ENCODE measurements at regions not wholly inside any gene's neighbourhood (a gene's known extent, or its start where the extent isn't known, plus 50 kb on each side); places are given as distances from the start of the nearest gene placed in this dataset.

DNA sequence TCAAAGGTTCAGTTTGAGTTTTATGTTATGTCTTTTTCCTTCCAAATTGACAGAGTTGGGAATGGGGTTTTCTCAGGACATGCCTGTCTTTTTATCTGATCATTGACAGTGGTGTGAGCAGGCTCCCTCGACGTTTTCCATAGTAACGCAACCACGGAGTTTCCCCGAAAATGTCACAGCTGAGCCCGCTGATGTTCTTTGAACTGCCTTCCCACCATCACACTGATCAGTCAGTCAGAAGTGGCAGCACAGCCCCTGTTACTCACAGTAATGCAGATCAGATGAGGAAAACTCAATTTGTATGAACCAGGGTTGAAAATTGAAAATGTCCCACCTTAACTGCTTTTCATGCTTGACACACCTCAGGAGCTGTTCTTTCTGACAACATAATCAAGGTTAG is 210.4 kb downstream of the NECTIN3 start:
- Histone ChIP-seq H4K20me1 (ENCODE audit: insufficient read depth) (no peaks in the 10 kb centered on the region), H3K79me2 (ENCODE audit: insufficient read depth) (no peaks in the 10 kb centered on the region), H3K4me3 (ENCODE audit: low read depth in 2 of 2, low read length in 1 of 2) (no peak overlapping the region), H3K36me3 (replicated peaks in 1 of 2; ENCODE audit: control insufficient read depth in 1 of 2, insufficient read depth in 2 of 2, low read length in 1 of 2) (no peaks in the 10 kb centered on the region), H3K4me1 (ENCODE audit: control insufficient read depth in 1 of 2, insufficient read depth in 2 of 2, low read depth in 1 of 2, low read length in 1 of 2) (peaks cover 0 to 4% of the 10 kb centered on the region in 2 experiments; a peak in 1 of 4 replicates), H3K27me3 (ENCODE audit: insufficient read depth) (no peaks in the 10 kb centered on the region), H3K27ac (ENCODE audit: low read depth in 2 of 2, low read length in 1 of 2) (no peak overlapping the region), H3K9ac (no peak overlapping the region), H2AFZ (ENCODE audit: low read depth) (no peak overlapping the region), H3K9me3 (no peaks in the 10 kb centered on the region), H3F3A (replicated peaks; ENCODE audit: insufficient read depth) (no peaks in the 10 kb centered on the region), H3K4me2 (no peak overlapping the region), H3K9me2 (no peaks in the 10 kb centered on the region)
- WGBS (ENCODE audit: low lambda C conversion rate) = 80% methylated on average over 6 of the region's 6 CpGs
- no peak for TF ChIP-seq FOSL2 (IDR thresholded peaks at IDR 0.05; ENCODE audit: borderline replicate concordance, low read depth)
- TF ChIP-seq GATA2 (CRISPR knock-in tag; IDR thresholded peaks at IDR 0.05) = no peak
- TF ChIP-seq RCOR1 (IDR thresholded peaks at IDR 0.05; ENCODE audit: low read length) = no peak
- no peak for TF ChIP-seq TEAD4 (IDR thresholded peaks at IDR 0.05; ENCODE audit: borderline replicate concordance, insufficient read depth)
- no peak for TF ChIP-seq MXI1 (IDR thresholded peaks at IDR 0.05; ENCODE audit: low read depth, low read length)
- TF ChIP-seq, protein P1, sequence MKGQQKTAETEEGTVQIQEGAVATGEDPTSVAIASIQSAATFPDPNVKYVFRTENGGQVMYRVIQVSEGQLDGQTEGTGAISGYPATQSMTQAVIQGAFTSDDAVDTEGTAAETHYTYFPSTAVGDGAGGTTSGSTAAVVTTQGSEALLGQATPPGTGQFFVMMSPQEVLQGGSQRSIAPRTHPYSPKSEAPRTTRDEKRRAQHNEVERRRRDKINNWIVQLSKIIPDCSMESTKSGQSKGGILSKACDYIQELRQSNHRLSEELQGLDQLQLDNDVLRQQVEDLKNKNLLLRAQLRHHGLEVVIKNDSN (IDR thresholded peaks at IDR 0.05; ENCODE audit: borderline replicate concordance, low read depth) = no peak
- no peak for TF ChIP-seq SMC3 (IDR thresholded peaks at IDR 0.05; ENCODE audit: low read depth, low read length)
- TF ChIP-seq, protein P2, sequence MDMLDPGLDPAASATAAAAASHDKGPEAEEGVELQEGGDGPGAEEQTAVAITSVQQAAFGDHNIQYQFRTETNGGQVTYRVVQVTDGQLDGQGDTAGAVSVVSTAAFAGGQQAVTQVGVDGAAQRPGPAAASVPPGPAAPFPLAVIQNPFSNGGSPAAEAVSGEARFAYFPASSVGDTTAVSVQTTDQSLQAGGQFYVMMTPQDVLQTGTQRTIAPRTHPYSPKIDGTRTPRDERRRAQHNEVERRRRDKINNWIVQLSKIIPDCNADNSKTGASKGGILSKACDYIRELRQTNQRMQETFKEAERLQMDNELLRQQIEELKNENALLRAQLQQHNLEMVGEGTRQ (IDR thresholded peaks at IDR 0.05; ENCODE audit: borderline replicate concordance, low read depth, low read length) = no peak
- no peak for TF ChIP-seq ELF1 (IDR thresholded peaks at IDR 0.05)
- ChIA-PET CTCF (no interaction called here), POLR2A (no interaction called here)
- DNase-seq = no peak

DNA sequence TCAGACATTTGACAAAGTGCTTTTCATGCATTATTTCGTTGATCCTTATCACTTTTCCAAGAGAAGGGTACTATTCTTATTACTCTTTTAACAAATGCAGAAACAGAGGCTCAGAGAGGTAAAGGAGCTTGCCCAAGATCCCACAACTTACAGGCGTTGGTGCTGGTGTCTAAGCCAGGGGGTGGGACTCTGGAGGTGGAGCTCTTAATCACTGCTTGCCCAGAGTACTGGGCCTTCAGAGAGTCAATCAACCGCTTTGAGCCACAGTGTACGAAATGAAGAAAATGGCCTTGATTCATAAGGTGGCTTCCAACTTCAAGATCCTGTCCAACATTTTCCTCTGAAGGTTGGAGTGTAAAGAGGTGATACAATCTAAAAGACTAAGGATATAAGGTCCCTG is 211.5 kb downstream of the NECTIN3 start:
- no peaks in the 10 kb centered on the region for H3K9me3 ChIP-seq
- no peaks in the 10 kb centered on the region for H3K79me2 ChIP-seq (ENCODE audit: insufficient read depth)
- no peaks in the 10 kb centered on the region for H3K36me3 ChIP-seq (replicated peaks in 1 of 2; ENCODE audit: control insufficient read depth in 1 of 2, insufficient read depth in 2 of 2, low read length in 1 of 2)
- 63% methylated on average over 4 of the region's 4 CpGs for WGBS (ENCODE audit: low lambda C conversion rate)
- no peak overlapping the region for H3K27ac ChIP-seq (ENCODE audit: low read depth in 2 of 2, low read length in 1 of 2)
- H3K4me3 ChIP-seq (ENCODE audit: low read depth in 2 of 2, low read length in 1 of 2) = no peak overlapping the region
- no peak overlapping the region for H3K9ac ChIP-seq
- no peak for TF ChIP-seq TAF1 (IDR thresholded peaks at IDR 0.05; ENCODE audit: borderline replicate concordance, low read depth, low read length)
- no peak for TF ChIP-seq FOSL2 (IDR thresholded peaks at IDR 0.05; ENCODE audit: borderline replicate concordance, low read depth)
- no peak for TF ChIP-seq NFIC (IDR thresholded peaks at IDR 0.05; ENCODE audit: borderline replicate concordance)
- TF ChIP-seq, protein P2 (IDR thresholded peaks at IDR 0.05; ENCODE audit: borderline replicate concordance, low read depth, low read length) = no peak
- TF ChIP-seq YY1 (IDR thresholded peaks at IDR 0.05; ENCODE audit: low read depth) = no peak
- TF ChIP-seq, protein P3, sequence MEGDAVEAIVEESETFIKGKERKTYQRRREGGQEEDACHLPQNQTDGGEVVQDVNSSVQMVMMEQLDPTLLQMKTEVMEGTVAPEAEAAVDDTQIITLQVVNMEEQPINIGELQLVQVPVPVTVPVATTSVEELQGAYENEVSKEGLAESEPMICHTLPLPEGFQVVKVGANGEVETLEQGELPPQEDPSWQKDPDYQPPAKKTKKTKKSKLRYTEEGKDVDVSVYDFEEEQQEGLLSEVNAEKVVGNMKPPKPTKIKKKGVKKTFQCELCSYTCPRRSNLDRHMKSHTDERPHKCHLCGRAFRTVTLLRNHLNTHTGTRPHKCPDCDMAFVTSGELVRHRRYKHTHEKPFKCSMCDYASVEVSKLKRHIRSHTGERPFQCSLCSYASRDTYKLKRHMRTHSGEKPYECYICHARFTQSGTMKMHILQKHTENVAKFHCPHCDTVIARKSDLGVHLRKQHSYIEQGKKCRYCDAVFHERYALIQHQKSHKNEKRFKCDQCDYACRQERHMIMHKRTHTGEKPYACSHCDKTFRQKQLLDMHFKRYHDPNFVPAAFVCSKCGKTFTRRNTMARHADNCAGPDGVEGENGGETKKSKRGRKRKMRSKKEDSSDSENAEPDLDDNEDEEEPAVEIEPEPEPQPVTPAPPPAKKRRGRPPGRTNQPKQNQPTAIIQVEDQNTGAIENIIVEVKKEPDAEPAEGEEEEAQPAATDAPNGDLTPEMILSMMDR (IDR thresholded peaks at IDR 0.05) = no peak
- no peak for TF ChIP-seq SIN3A (IDR thresholded peaks at IDR 0.05; ENCODE audit: borderline replicate concordance, low read depth, low read length)
- no peaks in the 10 kb centered on the region for H3F3A ChIP-seq (replicated peaks; ENCODE audit: insufficient read depth)
- peaks cover 0 to 4% of the 10 kb centered on the region in 2 experiments; a peak in 1 of 4 replicates for H3K4me1 ChIP-seq (ENCODE audit: control insufficient read depth in 1 of 2, insufficient read depth in 2 of 2, low read depth in 1 of 2, low read length in 1 of 2)
- DNase-seq = no peak
- H4K20me1 ChIP-seq (ENCODE audit: insufficient read depth) = no peaks in the 10 kb centered on the region
- no peaks in the 10 kb centered on the region for H3K27me3 ChIP-seq (ENCODE audit: insufficient read depth)
- H3K4me2 ChIP-seq = no peak overlapping the region
- H3K9me2 ChIP-seq = no peaks in the 10 kb centered on the region
- ChIA-PET POLR2A (no interaction called here), CTCF (no interaction called here)
- no peak overlapping the region for H2AFZ ChIP-seq (ENCODE audit: low read depth)
